GM12872 (cell line): ENCODE measurements at regions not wholly inside any gene's neighbourhood (a gene's known extent, or its start where the extent isn't known, plus 50 kb on each side); places are given as distances from the start of the nearest gene placed in this dataset.

Experiments used
- CTCF ChIP-seq: IDR thresholded peaks from 3 replicates; pipeline ENCODE4 v1.5.1; 2011; ENCODE audit warnings: low read depth, mild to moderate bottlenecking, low read length, moderate library complexity; ENCODE audit not compliant: insufficient read depth

GRCh38 chr14:48378541-48378940 is 703.1 kb upstream of the MDGA2 start:
- no peak for TF ChIP-seq CTCF

GRCh38 chr14:48373981-48374380 is 698.6 kb upstream of the MDGA2 start:
- no peak for TF ChIP-seq CTCF

- TF ChIP-seq CTCF: no peak
These were observed 675.6 kb upstream of the MDGA2 start for GRCh38 chr14:48350971-48351370.

GRCh38 chr14:48349689-48350088 is 674.3 kb upstream of the MDGA2 start:
- no peak for TF ChIP-seq CTCF

GRCh38 chr14:48341069-48341468 is 665.7 kb upstream of the MDGA2 start:
- no peak for TF ChIP-seq CTCF

GRCh38 chr14:48333221-48333920 is 658.0 kb upstream of the MDGA2 start:
- no peak for TF ChIP-seq CTCF

- TF ChIP-seq CTCF: no peak
These were observed 656.0 kb upstream of the MDGA2 start for GRCh38 chr14:48331421-48331820.
